ENCODE measurements at regions not wholly inside any gene's neighbourhood (a gene's known extent, or its start where the extent isn't known, plus 50 kb on each side); places are given as distances from the start of the nearest gene placed in this dataset.
"Not testable (repeated sequence)": the region's sequence is repeated elsewhere in the genome, so short reads cannot be mapped to it uniquely, and the experiment has no call there.

GRCh38 chr4:10388146-10388545 lies 69.1 kb downstream of the ZNF518B start:
- H3K4me3 ChIP-seq (ENCODE audit: low read depth, low read length); POLR2A ChIA-PET: not testable (repeated sequence)
- CTCF ChIA-PET = interaction anchor here (0.6 to 1.6 kb wide), 5 partner anchors 9 to 224 kb away, joined by 3 to 8 read pairs (median 4); no protein-coding TSS in a partner anchor

GRCh38 chr4:10385994-10386394 lies 71.2 kb downstream of the ZNF518B start:
- peaks cover 2% of the 10 kb centered on the region; the same call in 1 of the 2 replicates for H3K27me3 ChIP-seq (ENCODE audit: control insufficient read depth, insufficient read depth, low read length)
- TF ChIP-seq, protein P1, sequence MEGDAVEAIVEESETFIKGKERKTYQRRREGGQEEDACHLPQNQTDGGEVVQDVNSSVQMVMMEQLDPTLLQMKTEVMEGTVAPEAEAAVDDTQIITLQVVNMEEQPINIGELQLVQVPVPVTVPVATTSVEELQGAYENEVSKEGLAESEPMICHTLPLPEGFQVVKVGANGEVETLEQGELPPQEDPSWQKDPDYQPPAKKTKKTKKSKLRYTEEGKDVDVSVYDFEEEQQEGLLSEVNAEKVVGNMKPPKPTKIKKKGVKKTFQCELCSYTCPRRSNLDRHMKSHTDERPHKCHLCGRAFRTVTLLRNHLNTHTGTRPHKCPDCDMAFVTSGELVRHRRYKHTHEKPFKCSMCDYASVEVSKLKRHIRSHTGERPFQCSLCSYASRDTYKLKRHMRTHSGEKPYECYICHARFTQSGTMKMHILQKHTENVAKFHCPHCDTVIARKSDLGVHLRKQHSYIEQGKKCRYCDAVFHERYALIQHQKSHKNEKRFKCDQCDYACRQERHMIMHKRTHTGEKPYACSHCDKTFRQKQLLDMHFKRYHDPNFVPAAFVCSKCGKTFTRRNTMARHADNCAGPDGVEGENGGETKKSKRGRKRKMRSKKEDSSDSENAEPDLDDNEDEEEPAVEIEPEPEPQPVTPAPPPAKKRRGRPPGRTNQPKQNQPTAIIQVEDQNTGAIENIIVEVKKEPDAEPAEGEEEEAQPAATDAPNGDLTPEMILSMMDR (IDR thresholded peaks at IDR 0.05; ENCODE audit: insufficient read depth, low read depth, low read length) = no peak
- CTCF ChIA-PET = no interaction called here
- no peaks in the 10 kb centered on the region for H3K36me3 ChIP-seq (ENCODE audit: control insufficient read depth, insufficient read depth, low read length)
- POLR2A ChIA-PET = no interaction called here
- no peak overlapping the region for H3K4me3 ChIP-seq (ENCODE audit: low read depth, low read length)
- no peak for DNase-seq (ENCODE audit: low read depth)

More at GRCh38 chr4:10388146-10388545, 69.1 kb downstream of the ZNF518B start:
- DNase-seq (ENCODE audit: low read depth); H3K27me3 ChIP-seq (ENCODE audit: control insufficient read depth, insufficient read depth, low read length); H3K36me3 ChIP-seq (ENCODE audit: control insufficient read depth, insufficient read depth, low read length): not testable (repeated sequence)

DNA sequence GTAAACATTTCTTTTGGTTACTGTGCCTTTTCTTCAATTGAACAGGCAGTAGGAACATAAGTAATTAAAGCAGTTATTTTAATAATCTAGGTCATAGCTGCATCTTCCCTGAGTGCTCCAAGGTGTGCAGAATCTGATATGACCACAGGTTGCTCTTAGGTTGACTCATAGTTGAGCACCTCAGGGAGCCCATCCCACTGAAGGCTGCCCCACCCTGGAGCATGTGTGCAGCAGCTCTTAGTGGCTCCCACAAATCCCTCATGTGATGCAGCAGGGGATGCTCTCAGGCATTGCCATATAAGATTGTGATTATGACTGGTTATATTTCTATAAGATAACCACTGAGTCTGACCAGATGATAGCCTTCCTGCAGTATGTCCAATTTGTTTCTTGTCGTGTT lies 72.3 kb downstream of the ZNF518B start:
- TF ChIP-seq, protein P1 (IDR thresholded peaks at IDR 0.05; ENCODE audit: insufficient read depth, low read depth, low read length) = no peak
- peaks cover 2% of the 10 kb centered on the region; the same call in 1 of the 2 replicates for H3K27me3 ChIP-seq (ENCODE audit: control insufficient read depth, insufficient read depth, low read length)
- ChIA-PET POLR2A (interaction anchor here (0.5 kb wide), 1 partner anchor 139 kb away, joined by 4 read pairs; no protein-coding TSS in a partner anchor), CTCF (interaction anchor here (1.0 to 1.1 kb wide), 2 partner anchors 8 to 19 kb away, joined by 3 read pairs; no protein-coding TSS in a partner anchor)
- H3K4me3 ChIP-seq (ENCODE audit: low read depth, low read length) = no peak overlapping the region
- DNase-seq (ENCODE audit: low read depth) = no peak
- H3K36me3 ChIP-seq (ENCODE audit: control insufficient read depth, insufficient read depth, low read length) = no peaks in the 10 kb centered on the region

DNA sequence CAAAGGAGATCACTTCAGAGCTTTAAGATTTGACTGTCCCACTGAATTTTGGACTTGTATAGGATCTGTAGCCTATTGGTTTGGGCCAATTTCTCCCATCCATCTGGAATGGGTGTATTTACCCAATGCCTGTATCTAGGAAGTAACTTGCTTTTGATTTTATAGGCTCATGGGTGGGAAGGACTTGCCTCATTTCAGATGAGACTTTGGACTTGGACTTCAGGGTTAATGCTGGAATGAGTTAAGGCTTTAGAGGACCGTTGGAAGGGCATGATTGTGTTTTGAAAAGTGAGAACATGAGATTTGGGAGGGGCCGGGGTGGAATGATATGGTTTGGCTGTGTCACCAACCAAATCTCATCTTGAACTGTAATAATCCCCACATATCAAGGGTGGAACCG lies 73.8 kb downstream of the ZNF518B start:
- Histone ChIP-seq H3K36me3 (ENCODE audit: control insufficient read depth, insufficient read depth, low read length) (no peaks in the 10 kb centered on the region), H3K4me3 (ENCODE audit: low read depth, low read length) (no peak overlapping the region), H3K27me3 (ENCODE audit: control insufficient read depth, insufficient read depth, low read length) (peaks cover 2% of the 10 kb centered on the region; the same call in 1 of the 2 replicates)
- ChIA-PET CTCF (no interaction called here), POLR2A (no interaction called here)
- DNase-seq (ENCODE audit: low read depth) = no peak
- TF ChIP-seq, protein P1 (IDR thresholded peaks at IDR 0.05; ENCODE audit: insufficient read depth, low read depth, low read length) = no peak

- DNase-seq (ENCODE audit: low read depth); CTCF ChIA-PET; H3K4me3 ChIP-seq (ENCODE audit: low read depth, low read length); POLR2A ChIA-PET; H3K27me3 ChIP-seq (ENCODE audit: control insufficient read depth, insufficient read depth, low read length); H3K36me3 ChIP-seq (ENCODE audit: control insufficient read depth, insufficient read depth, low read length): not testable (repeated sequence)
Observed at GRCh38 chr4:10382171-10382570, 75.1 kb downstream of the ZNF518B start.

GRCh38 chr4:10381146-10381545 lies 76.1 kb downstream of the ZNF518B start:
- ChIA-PET POLR2A (no interaction called here), CTCF (interaction anchor here (0.9 to 1.0 kb wide), 2 partner anchors 9 to 22 kb away, joined by 3 to 4 read pairs; no protein-coding TSS in a partner anchor)
- no peaks in the 10 kb centered on the region for H3K36me3 ChIP-seq (ENCODE audit: control insufficient read depth, insufficient read depth, low read length)
- H3K4me3 ChIP-seq (ENCODE audit: low read depth, low read length) = no peak overlapping the region
- TF ChIP-seq, protein P1 (IDR thresholded peaks at IDR 0.05; ENCODE audit: insufficient read depth, low read depth, low read length) = no peak
- no peak for DNase-seq (ENCODE audit: low read depth)
- peaks cover 2% of the 10 kb centered on the region; the same call in 1 of the 2 replicates for H3K27me3 ChIP-seq (ENCODE audit: control insufficient read depth, insufficient read depth, low read length)
